ENCODE measurements at regions not wholly inside any gene's neighbourhood (a gene's known extent, or its start where the extent isn't known, plus 50 kb on each side); places are given as distances from the start of the nearest gene placed in this dataset.

DNA sequence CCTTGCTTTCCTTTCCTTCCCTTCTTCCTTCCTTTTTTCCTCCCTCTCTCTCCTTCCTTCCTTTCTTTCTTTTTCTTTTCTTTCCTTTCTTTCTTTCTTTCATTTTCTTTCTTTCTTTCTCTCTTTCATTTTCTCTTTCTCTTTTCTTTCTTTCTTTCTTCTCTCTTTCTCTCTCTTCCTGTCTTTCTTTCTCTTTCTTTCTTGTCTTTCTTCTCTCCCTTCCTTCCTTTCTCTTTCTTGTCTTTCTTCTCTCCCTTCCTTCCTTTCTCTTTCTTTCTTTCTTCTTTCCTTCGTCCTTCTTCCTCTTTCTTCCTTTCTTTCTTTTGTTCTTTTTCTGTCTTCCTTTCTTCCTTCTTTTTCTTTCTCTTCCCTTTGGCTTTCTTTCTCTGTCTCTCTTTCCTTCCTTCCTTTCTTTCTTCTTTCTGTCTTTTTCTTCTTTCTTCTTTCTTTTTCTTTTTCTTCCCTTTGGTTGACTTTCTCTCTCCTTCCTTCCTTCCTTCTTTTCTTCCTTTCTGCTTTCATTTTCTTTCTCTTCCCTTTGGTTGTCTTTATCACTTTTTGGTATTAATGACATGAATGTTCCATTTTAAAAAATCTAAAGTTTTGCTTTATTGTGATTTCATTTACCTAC lies 496.4 kb upstream of the CBLB start:
- no peak for DNase-seq

DNA sequence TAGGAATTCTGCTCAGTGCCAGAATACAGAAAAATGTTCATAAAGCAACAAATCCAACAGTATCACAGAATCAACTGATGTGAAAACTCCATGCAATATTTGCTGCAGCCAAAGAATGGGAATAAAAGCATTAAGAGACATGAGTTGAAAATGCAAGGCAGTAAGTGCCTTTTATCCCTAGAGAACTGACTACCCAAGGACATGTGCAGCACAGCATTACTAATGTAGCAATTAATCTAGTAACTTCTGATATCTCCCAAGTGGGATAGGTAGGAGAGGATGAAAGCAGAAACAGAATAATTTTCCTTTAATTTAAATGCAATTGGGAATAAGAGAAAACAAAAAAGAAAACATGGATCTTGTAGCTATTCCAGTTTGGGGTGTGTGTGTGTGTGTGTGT lies 497.5 kb upstream of the CBLB start:
- no peak for DNase-seq

DNA sequence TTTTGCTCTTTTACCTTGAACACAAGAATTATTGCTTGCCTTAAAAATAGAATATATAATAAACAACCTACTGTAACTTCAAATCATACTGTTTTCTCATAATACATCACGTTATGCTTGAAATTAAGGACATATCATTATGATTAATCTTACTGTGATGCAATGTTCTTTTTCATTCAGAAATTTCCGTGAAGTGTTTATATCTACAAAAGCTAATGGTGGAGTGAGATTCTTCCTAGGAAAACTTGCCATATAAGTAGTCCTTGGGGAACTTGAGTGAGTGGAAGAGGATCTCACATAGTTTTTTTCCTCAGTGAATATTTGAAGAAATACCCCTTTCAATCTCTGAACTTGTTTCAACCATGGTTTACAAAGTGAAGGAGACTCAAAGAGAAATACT lies 498.7 kb upstream of the CBLB start:
- DNase-seq, result no peak

DNA sequence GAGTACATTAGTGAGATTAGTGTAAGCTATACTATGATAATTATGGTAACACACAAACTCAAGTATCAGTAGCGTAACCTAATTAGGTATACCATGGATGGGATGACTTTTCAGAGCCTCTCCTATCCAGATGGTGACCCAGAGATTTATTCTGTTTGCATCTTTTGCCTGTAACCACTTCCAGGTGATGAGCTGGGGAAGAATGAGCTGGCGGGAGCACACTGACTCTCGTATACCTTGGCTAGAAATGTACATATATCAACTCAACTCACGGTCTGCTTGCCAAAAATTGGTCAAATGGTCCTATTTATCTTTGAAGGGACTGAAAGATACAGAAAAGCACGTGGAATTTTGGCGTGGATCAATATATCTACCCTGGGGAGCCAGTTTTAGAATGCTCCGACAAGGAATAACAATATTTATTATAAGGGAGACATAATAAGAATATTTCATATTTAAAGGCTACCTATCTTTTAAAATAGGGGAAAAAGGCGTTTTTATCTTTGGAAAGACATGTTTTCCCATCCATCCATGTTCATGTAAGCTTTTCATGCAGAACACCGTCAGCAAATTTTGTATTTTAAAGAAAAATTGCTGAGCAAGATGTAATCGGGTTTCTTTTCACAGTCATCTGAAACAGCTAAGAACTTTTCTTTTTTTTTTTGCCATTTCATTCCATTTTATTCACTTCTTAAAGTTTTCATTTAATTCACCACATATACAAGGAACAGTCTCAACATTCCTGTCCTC lies 502.6 kb upstream of the CBLB start:
- no peak for DNase-seq

DNA sequence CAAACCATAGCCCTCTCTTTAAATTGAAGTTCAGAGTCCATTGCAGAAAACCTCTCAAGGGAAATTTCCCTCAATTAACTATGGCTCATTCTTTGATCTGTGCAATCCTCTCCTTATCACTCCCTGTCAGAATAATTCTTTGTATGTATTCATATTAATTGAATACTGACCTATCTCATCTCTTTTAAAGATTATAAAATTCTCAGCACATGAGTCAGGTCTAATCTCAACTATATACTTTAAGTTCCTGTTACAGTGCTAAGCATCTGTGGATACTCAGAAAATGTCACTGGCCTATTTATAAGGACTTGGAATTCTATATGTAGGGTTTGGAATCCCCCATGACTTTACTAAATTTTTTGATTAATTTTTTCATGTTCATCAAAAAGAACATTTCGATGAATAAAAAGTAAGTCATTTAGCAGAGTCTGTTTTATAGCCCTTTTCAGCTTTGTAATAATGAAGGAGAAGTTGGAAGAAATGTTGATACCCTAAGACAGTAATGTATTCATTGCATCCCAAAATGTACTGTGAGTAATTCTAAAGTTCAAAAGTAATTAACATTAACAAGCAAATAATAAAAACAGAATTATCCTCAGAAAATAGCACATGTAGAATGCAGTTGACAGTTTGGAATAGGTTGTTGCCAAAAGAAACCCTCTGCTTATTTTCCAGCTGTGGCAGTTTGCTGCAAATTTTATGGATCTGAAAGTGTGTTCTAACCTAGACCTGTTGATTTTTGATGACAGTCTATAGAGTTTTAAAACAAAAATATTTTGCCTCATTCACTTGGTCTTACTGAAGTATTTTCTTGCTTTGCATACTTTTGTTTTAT lies 503.4 kb upstream of the CBLB start:
- DNase-seq, result no peak

DNA sequence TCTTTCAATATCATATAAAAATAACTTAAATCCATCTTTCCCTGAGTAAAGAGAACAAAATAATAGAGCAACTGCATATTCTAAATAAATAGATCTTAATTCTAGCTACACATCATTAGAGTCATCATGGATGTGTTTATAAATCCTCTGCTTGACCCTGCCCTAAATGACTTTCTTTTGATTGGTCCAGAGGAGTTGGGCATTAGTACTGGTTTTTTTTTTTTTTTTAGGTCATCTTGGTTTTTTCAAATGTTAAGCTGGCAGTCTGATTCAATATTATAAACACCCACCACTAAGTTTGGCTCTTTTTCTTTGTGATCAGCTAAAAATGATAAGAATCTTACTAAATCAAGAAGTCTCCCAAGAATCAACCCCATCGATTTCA lies 504.0 kb upstream of the CBLB start:
- DNase-seq, result no peak

DNA sequence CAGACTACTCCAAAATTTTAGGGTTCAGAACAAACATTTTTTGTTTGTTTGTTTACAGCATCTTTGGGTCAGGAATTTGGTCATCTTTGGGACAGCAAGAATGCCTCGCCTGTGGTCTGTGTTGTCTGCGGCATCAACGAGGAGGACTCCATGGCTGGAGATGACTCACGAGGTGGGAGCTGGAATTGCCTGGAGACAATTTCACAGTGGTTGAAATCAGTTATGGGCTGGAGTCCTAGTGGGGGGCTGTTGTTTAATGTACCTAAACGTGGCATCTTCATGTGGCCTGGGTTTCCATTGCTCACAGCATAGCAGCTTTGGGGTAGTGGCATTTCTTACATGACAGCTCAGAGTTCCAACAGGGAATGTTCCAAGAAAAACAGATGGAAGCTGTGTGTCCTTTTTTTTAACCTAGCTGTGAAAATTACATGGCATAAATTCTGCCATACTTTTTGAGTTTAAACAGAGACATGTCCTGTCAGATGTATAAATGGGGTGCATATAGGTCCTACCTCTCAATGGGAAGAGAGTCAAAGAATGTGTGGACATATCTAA lies 507.3 kb upstream of the CBLB start:
- DNase-seq, result no peak

DNA sequence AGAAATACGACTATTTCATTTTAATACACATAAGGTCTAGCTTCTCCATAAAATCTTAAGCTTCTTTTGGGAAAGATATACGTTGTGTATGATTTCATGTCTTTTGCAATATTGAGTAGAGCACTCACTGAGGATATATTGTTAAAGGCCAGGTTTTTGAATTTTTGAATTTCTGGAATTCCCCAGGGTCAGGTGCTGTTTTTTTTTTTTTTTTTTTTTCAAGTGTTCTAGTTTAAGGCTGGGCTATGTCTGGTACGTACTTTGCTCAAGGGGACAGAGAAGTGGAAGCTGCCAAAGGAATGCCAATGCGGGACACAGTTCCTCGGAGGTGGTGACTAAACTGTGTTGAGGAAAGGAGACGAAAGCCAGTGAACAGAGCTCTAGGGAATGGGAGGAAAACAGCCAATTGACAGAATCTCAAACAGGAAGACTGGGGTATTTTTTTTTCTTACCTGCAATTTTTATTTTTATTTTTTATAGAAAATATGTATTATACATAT lies 510.5 kb upstream of the CBLB start:
- DNase-seq, result no peak

DNA sequence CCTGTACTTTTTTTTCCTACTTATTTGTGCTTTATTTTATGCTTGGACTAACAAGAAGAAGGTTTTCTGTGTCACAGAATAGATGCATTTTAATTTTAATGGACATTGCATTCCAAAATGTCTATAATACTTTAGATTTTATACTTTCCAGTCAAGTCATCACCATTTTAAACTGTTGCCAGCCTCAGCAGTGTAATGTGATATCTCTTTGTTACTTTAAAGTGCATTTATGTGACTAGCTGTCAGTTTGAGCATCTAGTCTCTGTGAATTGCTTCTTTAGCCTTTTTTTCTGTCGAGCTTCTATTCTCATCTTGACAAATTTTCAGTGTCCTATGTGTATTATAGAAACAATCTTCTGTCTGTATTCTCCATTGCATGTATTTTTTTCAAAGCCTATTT lies 511.4 kb upstream of the CBLB start:
- no peak for DNase-seq

DNA sequence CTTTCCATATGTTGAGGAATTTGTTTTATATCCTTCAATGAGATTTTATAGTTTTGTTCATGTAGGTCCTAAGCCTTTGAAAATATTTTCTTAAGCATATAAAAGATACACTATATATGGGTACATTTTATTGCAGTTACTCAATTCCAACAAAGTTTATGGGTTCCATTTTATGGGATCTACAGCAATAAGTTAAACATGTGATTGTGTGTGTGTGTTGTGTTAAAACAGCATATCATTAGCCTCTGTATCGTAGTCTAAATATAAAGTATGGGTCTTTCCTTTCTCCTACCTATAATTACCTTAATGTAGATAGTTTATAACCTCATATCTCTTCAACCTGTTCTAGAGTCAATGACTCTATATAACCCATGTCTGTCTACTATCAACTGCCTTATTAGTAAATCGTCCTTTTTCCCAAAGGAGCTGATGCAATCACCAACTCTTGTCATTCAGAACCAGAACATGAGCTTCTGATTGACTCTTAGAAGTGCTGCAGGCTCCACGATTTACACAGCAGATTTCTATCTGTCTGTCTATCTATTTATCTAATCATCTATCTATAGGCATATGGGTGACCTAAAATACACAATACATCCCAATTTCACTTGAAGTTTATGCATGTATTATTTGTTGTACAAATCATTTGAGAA lies 512.6 kb upstream of the CBLB start:
- no peak for DNase-seq

DNA sequence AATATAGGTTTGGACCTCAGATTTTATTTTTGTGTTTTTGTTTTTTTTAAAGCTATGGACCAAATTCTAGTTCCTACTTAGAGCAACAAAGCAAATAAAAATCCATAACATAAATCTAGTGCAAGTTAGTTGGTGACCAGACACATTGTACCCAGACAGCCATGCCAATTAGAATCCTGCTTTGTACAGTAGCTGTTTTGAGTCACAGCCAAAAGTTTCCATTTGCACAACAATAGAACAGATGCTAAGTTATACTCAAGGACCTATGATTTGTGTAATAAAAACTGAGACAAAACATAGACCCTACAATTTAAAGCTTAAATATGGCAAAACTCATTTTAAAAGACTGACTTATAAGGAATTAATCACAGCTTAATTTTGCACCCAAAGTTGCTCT lies 513.1 kb upstream of the CBLB start:
- DNase-seq, result no peak

DNA sequence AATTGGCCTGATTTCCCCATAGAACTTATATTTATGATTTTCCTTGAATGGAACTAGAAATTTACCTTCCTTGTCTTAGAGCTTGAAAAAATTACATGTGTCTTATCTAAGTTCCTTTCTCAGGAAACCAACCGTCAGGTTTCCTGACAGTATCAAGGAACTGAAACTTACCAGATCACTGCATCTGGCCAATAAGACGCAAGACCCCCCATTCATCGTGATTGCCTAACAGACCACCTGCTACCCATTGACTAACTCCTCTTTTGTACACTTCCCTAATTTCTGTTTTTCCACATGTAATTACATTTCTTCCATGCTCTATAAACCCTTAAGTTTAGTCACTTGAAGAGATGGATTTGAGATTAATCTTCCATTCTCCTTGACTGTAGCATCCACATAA lies 517.2 kb upstream of the CBLB start:
- no peak for DNase-seq

DNA sequence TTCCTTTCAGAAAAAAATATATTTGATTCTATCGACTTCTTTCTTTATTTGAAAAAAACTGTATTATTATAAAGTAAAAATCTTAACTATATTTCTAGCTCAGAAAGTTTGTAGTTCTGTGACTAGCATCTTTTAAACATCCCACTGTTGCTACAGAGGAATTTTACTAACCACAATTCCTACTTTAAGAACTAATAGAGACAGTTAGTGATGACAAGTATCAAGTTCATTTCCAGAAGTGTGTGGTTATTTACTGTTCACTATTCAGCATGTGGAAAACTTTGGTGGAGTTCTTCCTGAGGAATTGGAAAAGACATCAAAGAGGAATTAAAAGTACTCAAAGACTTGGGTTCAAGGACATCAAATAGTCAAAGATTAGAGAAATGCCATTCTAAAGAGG lies 524.1 kb upstream of the CBLB start:
- DNase-seq, result no peak

DNA sequence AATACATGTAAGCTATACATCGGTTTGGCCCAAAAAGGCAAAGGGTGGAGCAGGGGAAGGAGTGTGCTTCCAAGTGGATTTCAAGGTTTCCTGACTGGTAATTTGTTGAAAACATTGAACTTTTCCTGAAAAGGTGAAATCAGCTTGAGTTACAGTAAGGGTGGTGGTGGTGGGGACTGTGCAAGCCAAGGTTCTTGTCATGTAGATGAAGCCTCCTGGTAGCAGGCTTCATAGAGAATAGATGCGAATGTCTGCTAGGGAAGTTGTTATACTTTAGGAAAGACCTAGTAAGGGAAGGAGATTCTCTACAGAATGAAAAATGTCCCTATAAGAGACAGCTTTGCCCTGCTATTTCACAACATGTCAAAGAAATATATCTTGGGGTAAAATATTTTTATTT lies 528.2 kb upstream of the CBLB start:
- DNase-seq, result no peak

DNA sequence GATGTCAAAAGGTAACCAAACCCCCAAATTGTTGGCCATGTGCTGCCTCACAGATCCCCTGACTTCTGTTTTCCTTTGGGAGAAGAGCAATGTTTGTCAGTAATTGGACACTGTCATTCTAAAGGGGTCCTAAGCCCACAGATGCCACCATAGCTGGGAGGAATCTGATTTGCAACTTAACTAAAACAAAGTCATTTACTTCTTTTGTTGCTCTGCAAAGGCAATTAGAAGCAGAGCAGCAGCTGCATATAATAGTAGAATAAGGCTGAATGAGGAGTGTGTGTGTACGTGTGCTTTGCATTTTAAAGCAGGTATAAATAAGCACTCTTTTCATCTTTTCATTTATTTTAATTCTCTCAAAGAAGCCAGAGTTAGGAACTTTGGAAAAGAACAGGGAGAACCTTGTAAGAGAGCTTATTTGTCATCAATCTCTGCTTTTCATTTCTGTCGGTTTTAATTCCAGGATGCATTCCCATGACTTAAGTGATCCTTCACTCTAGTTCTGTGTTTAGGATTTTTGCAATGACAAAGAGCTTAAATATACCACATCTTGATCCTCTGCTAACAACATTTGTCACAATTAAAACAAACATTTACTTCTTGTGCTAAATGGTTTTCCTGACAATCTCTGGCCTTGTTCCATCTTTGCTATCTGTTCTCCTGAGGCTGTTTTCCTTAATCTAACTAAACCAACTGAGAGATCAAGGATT lies 530.2 kb upstream of the CBLB start:
- no peak for DNase-seq

DNA sequence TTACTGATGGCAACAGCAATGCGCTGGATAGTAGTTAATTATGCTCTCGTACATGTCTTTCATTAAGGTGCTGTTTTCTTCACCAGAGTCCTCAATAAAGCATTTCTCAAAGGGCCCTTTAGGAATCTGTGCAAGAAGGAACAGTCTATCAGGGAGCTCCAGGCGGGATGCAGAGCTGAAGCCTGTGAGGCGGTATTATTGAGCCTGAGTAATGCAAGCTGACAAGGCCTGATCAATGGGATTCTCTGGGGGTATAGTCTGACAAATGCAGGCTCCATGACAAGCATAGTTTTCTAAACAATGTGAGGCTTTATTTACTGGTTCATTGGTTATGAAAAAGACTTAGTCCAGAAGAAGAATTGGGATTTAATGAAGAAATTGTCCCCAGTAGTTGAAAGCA lies 530.9 kb upstream of the CBLB start:
- DNase-seq, result no peak

DNA sequence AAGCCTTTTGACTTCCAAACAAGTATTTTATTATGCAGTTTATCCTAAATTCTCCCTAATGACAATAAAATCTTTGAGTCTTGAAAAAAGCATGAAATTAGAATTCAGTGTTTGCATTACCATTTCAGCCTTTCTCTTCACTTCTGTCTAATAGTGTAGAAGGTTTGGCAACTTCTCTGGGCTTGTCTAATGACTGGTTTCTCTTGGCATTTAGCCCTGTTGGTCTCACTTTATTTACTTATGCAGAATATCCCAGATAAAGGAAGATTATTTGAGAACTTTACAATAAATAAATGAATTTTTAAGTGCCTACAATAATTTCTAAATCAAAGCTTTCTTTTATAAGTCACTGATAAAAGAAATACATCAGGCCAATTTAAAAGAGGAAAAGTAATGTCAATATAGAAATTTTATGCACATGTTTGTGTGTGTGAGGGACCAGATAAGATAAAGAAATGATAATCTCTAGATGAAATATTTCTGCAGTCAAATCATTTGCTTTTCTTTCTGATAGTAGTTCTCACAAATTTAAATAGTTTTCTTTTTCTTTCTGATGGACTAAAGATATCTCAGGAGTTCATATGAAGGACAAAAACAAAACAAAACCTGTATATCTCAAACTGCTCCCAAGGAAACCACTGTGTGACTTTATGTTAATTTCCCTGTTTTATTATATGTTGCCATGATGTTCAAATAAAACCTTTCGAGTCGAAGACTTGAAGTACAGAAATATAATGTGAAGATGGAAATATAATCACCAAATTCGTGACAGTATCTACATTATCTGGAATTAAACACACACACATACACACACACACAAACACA lies 533.1 kb upstream of the CBLB start:
- no peak for DNase-seq

DNA sequence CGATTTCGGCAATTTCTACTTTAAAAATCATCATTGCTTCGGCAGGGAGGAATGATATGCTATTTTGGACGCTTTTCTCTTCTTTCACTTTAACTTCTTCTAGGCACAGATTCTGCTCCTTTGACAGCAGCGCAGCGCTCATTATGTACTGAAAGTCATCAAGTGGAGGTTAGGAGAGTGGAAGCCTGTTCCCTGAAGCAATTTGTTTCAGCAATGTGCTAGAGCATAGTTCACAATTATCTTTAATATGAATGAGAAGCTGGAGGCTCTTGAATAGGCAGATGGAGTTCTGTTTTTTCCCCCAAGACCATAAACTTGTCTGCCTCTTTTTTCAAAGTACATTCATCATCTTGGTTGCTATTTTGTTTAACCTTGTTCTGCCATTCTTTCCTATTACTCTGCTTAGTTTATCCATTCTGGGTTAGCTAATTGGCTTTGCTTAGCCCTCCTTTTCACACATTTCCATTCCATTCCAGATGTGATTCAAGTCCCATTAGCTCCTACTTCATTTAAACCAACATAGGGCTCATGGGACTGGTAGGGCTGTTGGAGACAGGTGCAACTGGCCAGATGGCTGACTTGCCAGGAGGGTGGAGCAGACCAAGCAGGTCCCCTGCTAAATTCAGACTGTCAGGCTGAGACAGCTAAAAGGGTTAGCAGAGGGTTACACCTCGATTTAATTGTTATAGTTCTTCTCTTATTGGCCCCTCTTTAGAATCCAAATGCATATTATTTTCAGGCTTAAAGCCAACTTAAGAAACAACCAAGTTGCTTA lies 534.7 kb upstream of the CBLB start:
- DNase-seq, result no peak

DNA sequence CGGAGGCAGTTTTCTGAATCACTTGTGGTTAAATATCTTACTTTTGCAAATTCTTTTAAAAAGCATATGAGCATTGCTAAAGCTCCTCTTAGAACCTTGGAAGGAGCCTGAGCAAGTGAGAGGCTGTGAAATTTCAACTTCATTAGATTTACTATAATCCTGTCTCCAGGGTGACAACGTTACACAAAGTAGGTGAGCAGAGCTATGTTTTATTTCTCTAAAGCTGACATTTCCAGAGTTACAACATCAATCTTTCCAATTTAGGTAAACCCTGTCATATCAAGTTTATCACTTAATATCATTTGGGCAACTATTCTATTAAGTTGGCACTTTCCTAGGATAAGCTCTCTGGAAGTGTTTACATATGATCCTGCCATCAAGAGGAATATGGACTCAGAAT lies 544.9 kb upstream of the CBLB start:
- no peak for DNase-seq

DNA sequence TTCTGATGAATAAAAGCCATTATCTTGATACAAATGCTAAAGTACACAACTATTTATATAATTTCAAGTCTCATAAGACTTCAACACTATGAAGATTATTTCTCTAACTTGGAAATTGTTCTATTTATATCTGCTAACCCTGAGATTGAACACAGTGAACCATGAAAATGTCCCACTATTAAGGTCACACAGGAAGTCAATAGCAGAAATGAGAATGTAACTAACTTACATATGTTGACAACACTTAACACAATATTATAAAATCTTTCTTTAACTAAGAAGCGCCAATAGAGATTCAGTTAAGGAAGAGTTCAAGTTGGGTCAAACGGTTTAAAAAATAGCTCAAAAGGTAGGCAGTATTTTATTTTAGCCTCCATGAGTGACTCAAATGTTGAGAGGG lies 551.8 kb upstream of the CBLB start:
- no peak for DNase-seq

DNA sequence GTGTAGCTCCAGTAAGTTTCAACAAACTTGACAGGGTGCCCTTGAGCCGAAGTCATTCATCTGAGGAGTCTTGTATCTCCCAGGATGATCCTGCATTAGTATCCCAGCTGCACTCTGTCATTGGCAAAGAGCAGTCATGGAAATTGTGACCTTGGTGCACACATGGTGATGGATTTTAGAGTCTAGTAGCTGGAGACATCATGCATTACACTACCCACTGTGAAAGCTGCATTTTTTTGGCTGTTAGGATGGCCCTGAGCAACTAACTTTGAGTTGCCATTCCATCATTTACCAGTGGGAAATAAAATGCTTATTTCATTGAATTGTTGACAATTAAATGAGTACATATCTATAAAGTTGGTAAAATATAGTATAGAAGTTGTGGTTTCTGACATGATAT lies 552.6 kb upstream of the CBLB start:
- DNase-seq, result no peak

Measured in activated naive CD4-positive, alpha-beta T cell (primary cell).